H9 (cell line): ENCODE measurements at regions not wholly inside any gene's neighbourhood (a gene's known extent, or its start where the extent isn't known, plus 50 kb on each side); places are given as distances from the start of the nearest gene placed in this dataset.

ENCODE experiments used
- DNase-seq: peaks from one replicate; pipeline ENCODE4 v3.0.0-alpha.2; 2017
- H2AFZ ChIP-seq: one replicate; pipeline ENCODE4 v1.6.1; 2013; ENCODE audit warnings: mild to moderate bottlenecking, low read length, control low read depth, moderate library complexity
- H2AK5ac ChIP-seq: 2 replicates; pipeline ENCODE4 v1.6.1; 2013; ENCODE audit warnings: low read length, control low read depth, mixed read lengths; ENCODE audit not compliant: insufficient read length
- H2BK120ac ChIP-seq: one replicate; pipeline ENCODE4 v1.6.1; 2013; ENCODE audit warnings: low read depth, mild to moderate bottlenecking, low read length, control low read depth, inconsistent platforms; ENCODE audit not compliant: poor library complexity, severe bottlenecking
- H2BK12ac ChIP-seq: 2 replicates; pipeline ENCODE4 v1.6.1; 2013; ENCODE audit warnings: low read length, control low read depth, mixed read lengths, low read depth; ENCODE audit not compliant: insufficient read length
- H2BK15ac ChIP-seq: 2 replicates; pipeline ENCODE4 v1.6.1; 2013; ENCODE audit warnings: low read depth, low read length, control low read depth
- H2BK20ac ChIP-seq: one replicate; pipeline ENCODE4 v1.6.1; 2013; ENCODE audit warnings: low read depth, mild to moderate bottlenecking, low read length, control low read depth, inconsistent platforms; ENCODE audit not compliant: poor library complexity, severe bottlenecking
- H2BK5ac ChIP-seq: 2 replicates; pipeline ENCODE4 v1.6.1; 2013; ENCODE audit warnings: low read length, control low read depth, mixed read lengths; ENCODE audit not compliant: insufficient read length
- H3K14ac ChIP-seq: 2 replicates; pipeline ENCODE4 v1.6.1; 2013; ENCODE audit warnings: low read length, control low read depth; ENCODE audit not compliant: insufficient read depth
- H3K18ac ChIP-seq: 2 replicates; pipeline ENCODE4 v1.6.1; 2013; ENCODE audit warnings: low read depth, mild to moderate bottlenecking, mixed read lengths, low read length, control low read depth; ENCODE audit not compliant: insufficient read length
- H3K23ac ChIP-seq: 2 replicates; pipeline ENCODE4 v1.6.1; 2013; ENCODE audit warnings: low read length, control low read depth, mixed read lengths, low read depth; ENCODE audit not compliant: insufficient read length
- H3K23me2 ChIP-seq: 2 replicates; pipeline ENCODE4 v1.6.1; 2013; ENCODE audit warnings: low read depth, mild to moderate bottlenecking, mixed read lengths, low read length, control low read depth; ENCODE audit not compliant: insufficient read length, poor library complexity, severe bottlenecking
- H3K27ac ChIP-seq: 2 replicates; pipeline ENCODE4 v1.5.1; 2013; ENCODE audit warnings: low read length, control low read depth, mixed read lengths, low read depth; ENCODE audit not compliant: insufficient read length
- H3K27me3 ChIP-seq: 2 replicates; pipeline ENCODE4 v1.6.1; 2013; ENCODE audit warnings: low read length, control low read depth, inconsistent platforms; ENCODE audit not compliant: insufficient read depth
- H3K4ac ChIP-seq: 2 replicates; pipeline ENCODE4 v1.6.1; 2013; ENCODE audit warnings: low read depth, mild to moderate bottlenecking, control low read depth, inconsistent platforms, low read length, moderate library complexity
- H3K4me1 ChIP-seq: 2 replicates; pipeline ENCODE4 v1.6.1; 2013; ENCODE audit warnings: low read length, control low read depth, inconsistent platforms; ENCODE audit not compliant: insufficient read depth
- H3K4me2 ChIP-seq: 2 replicates; pipeline ENCODE4 v1.6.1; 2013; ENCODE audit warnings: low read length, control low read depth, mixed read lengths; ENCODE audit not compliant: insufficient read length, insufficient read depth
- H3K56ac ChIP-seq: 2 replicates; pipeline ENCODE4 v1.6.1; 2013; ENCODE audit warnings: low read depth, mild to moderate bottlenecking, mixed read lengths, low read length, control low read depth; ENCODE audit not compliant: insufficient read length
- H3K79me1 ChIP-seq: 2 replicates; pipeline ENCODE4 v1.6.1; 2013; ENCODE audit warnings: low read depth, mild to moderate bottlenecking, moderate library complexity, low read length, control low read depth, inconsistent platforms; ENCODE audit not compliant: insufficient read depth, poor library complexity, severe bottlenecking
- H3K79me2 ChIP-seq: 2 replicates; pipeline ENCODE4 v1.6.1; 2013; ENCODE audit warnings: low read length, control low read depth, inconsistent platforms; ENCODE audit not compliant: insufficient read depth
- H3K9ac ChIP-seq: 2 replicates; pipeline ENCODE4 v1.6.1; 2013; ENCODE audit warnings: low read length, control low read depth, mixed read lengths; ENCODE audit not compliant: insufficient read length; ENCODE audit errors: extremely low read depth
- H3K9me3 ChIP-seq: one replicate; pipeline ENCODE4 v1.6.1; 2013; ENCODE audit warnings: low read depth, low read length, inconsistent platforms; ENCODE audit not compliant: control insufficient read depth
- H3T11ph ChIP-seq: one replicate; pipeline ENCODE4 v1.6.1; 2013; ENCODE audit warnings: mild to moderate bottlenecking, low read length, control low read depth, inconsistent platforms
- H4K20me1 ChIP-seq: one replicate; pipeline ENCODE4 v1.6.1; 2013; ENCODE audit not compliant: control insufficient read depth, insufficient read length, insufficient read depth
- H4K5ac ChIP-seq: 2 replicates; pipeline ENCODE4 v1.6.1; 2013; ENCODE audit warnings: low read depth, mild to moderate bottlenecking, mixed read lengths, low read length, control low read depth; ENCODE audit not compliant: insufficient read length
- H4K8ac ChIP-seq: replicated peaks from 2 replicates; pipeline ENCODE4 v1.6.1; 2013; ENCODE audit warnings: low read length, control low read depth, mixed read lengths, low read depth; ENCODE audit not compliant: insufficient read length
- H4K91ac ChIP-seq: 2 replicates; pipeline ENCODE4 v1.6.1; 2013; ENCODE audit warnings: low read depth, mild to moderate bottlenecking, moderate library complexity, mixed read lengths, low read length, control low read depth; ENCODE audit not compliant: insufficient read length
- H3K27ac Mint-ChIP-seq, 3 experiments: 2 replicates in 2 of 3; 3 replicates in 1 of 3; pipeline ENCODE4 v1.8.0; 2020 to 2021; ENCODE audit warnings: mixed read lengths in 3 of 3, mild to moderate bottlenecking in 1 of 3, moderate library complexity in 1 of 3
- H3K27me3 Mint-ChIP-seq: 2 replicates; pipeline ENCODE4 v1.8.0; 2021; ENCODE audit warnings: low read depth, mild to moderate bottlenecking, moderate library complexity, mixed read lengths
- H3K36me3 Mint-ChIP-seq, 3 experiments: 2 replicates in 2 of 3; 3 replicates in 1 of 3; pipeline ENCODE4 v1.8.0; 2020 to 2021; ENCODE audit warnings: low read depth in 3 of 3, mixed read lengths in 3 of 3; ENCODE audit not compliant: insufficient read depth in 1 of 3
- H3K4me1 Mint-ChIP-seq, 2 experiments: 2 replicates each; pipeline ENCODE4 v1.8.0; 2020; ENCODE audit warnings: mixed read lengths in 2 of 2
- H3K4me3 Mint-ChIP-seq, 2 experiments: 2 replicates in 1 of 2; 3 replicates in 1 of 2; pipeline ENCODE4 v1.8.0; 2020 to 2021; ENCODE audit warnings: mild to moderate bottlenecking in 2 of 2, mixed read lengths in 2 of 2, moderate library complexity in 1 of 2
- H3K9me3 Mint-ChIP-seq, 2 experiments: 2 replicates in 1 of 2; 3 replicates in 1 of 2; pipeline ENCODE4 v1.8.0; 2020; ENCODE audit warnings: mild to moderate bottlenecking in 2 of 2, mixed read lengths in 2 of 2, moderate library complexity in 1 of 2
- CTCF ChIP-seq: fragments of 200-600 bp; sonication (generic); conservative IDR thresholded peaks from 3 replicates; pipeline ENCODE4 v1.8.0; 2021; ENCODE audit warnings: antibody characterized with exemption, mild to moderate bottlenecking
- WGBS: extraction: QIAGEN DNeasy Blood & Tissue Kit; methylation state at CpG from one replicate; pipeline ENCODE4 v1.1.7; 2013; ENCODE audit warnings: missing lambda C conversion rate, low lambda C conversion rate, mixed read lengths; ENCODE audit not compliant: insufficient read length; ENCODE audit errors: extremely low coverage; 5-methylcytosine and 5-hydroxymethylcytosine counted together

- Histone ChIP-seq H2BK120ac (no peak overlapping the region), H3K9ac (no peak overlapping the region), H3K4me1 (no peaks in the 10 kb centered on the region), H3K27me3 (no peaks in the 10 kb centered on the region), H3K27ac (no peak overlapping the region), H4K20me1 (no peaks in the 10 kb centered on the region), H3K23me2 (no peaks in the 10 kb centered on the region), H2BK20ac (no peak overlapping the region), H3K4me2 (no peak overlapping the region), H3K79me1 (no peaks in the 10 kb centered on the region), H2BK12ac (no peak overlapping the region), H3K56ac (no peak overlapping the region), H3K4ac (no peak overlapping the region), H3K9me3 (no peaks in the 10 kb centered on the region), H3T11ph (no peak overlapping the region), H4K8ac (no peak overlapping the region), H2AK5ac (no peak overlapping the region), H4K5ac (no peak overlapping the region), H2BK5ac (no peak overlapping the region), H2BK15ac (no peak overlapping the region), H4K91ac (no peak overlapping the region), H3K79me2 (no peaks in the 10 kb centered on the region), H3K23ac (no peak overlapping the region), H3K18ac (no peak overlapping the region), H2AFZ (no peak overlapping the region), H3K14ac (no peak overlapping the region)
- Mint-ChIP-seq H3K27ac (no peak overlapping the region), H3K4me3 (no peak overlapping the region), H3K9me3 (peaks cover 9 to 18% of the 10 kb centered on the region in 2 experiments; a peak in 4 of 5 replicates), H3K27me3 (peaks cover 13% of the 10 kb centered on the region), H3K4me1 (no peaks in the 10 kb centered on the region), H3K36me3 (no peaks in the 10 kb centered on the region; a peak in 1 of 7 replicates)
- no peak for DNase-seq
- WGBS, result no CpG with 5 or more reads among the region's 10 CpGs
- TF ChIP-seq CTCF, result no peak
Measured at GRCh38 chr9:134560654-134561053, 80.9 kb upstream of the COL5A1 start.
